ENCODE measurements at regions not wholly inside any gene's neighbourhood (a gene's known extent, or its start where the extent isn't known, plus 50 kb on each side); places are given as distances from the start of the nearest gene placed in this dataset.

DNA sequence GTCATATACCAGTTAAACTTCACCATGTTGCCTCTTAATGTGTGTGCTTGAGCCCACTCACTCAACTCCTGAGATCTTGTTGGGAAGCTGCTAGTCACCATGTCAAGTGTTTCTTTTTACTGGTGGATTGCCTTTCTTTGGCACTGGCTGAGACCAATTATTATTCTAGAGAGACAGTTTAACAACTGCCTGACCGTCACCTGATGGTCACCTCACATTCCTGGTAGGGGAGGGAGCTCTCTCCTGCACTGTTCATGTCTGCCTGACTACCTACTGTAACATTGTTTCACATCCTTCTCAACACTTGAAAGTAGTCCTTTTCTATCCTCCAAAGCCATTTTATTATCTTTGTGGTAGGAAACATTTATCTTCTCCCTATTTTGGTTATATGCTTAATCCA lies 172.3 kb downstream of the RWDD3 start:
- TF ChIP-seq POLR2A (IDR thresholded peaks at IDR 0.05; ENCODE audit: low read depth, low read length) = no peak
- TF ChIP-seq TAF1 (IDR thresholded peaks at IDR 0.05; ENCODE audit: borderline replicate concordance, low read depth, low read length) = no peak

All from GM12892 (cell line).